Skeletal muscle satellite cell (primary cell): ENCODE measurements at regions not wholly inside any gene's neighbourhood (a gene's known extent, or its start where the extent isn't known, plus 50 kb on each side); places are given as distances from the start of the nearest gene placed in this dataset.

Source experiments
- H3K27me3 ChIP-seq: 2 replicates; pipeline ENCODE4 v1.7.0; 2013; ENCODE audit warnings: low read length; ENCODE audit not compliant: control insufficient read depth, insufficient read depth
- H3K36me3 ChIP-seq: 2 replicates; pipeline ENCODE4 v1.7.0; 2013; ENCODE audit warnings: mild to moderate bottlenecking, control low read depth, low read length; ENCODE audit not compliant: insufficient read depth
- H3K4me1 ChIP-seq: 2 replicates; pipeline ENCODE4 v1.7.0; 2013; ENCODE audit warnings: low read length; ENCODE audit not compliant: control insufficient read depth, insufficient read depth
- H3K4me2 ChIP-seq: 2 replicates; pipeline ENCODE4 v1.7.0; 2013; ENCODE audit warnings: mild to moderate bottlenecking, low read length
- H3K4me3 ChIP-seq: 2 replicates; pipeline ENCODE4 v1.7.0; 2013; ENCODE audit warnings: low read length
- H3K9ac ChIP-seq: 2 replicates; pipeline ENCODE4 v1.7.0; 2013; ENCODE audit warnings: mild to moderate bottlenecking, low read depth, low read length, moderate library complexity
- H3K9me3 ChIP-seq: replicated peaks from 2 replicates; pipeline ENCODE4 v1.7.0; 2013; ENCODE audit warnings: mild to moderate bottlenecking, control low read depth, low read length

GRCh38 chr15:36403351-36403750 is 176.1 kb upstream of the CDIN1 start:
- Histone ChIP-seq H3K36me3 (no peaks in the 10 kb centered on the region), H3K4me2 (no peak overlapping the region), H3K4me1 (peaks cover 10% of the 10 kb centered on the region), H3K4me3 (no peak overlapping the region), H3K9me3 (no peaks in the 10 kb centered on the region), H3K27me3 (no peaks in the 10 kb centered on the region), H3K9ac (no peak overlapping the region)

- Histone ChIP-seq H3K4me2 (no peak overlapping the region), H3K9me3 (no peaks in the 10 kb centered on the region), H3K4me3 (no peak overlapping the region), H3K36me3 (no peaks in the 10 kb centered on the region), H3K9ac (no peak overlapping the region), H3K4me1 (peaks cover 10% of the 10 kb centered on the region), H3K27me3 (no peaks in the 10 kb centered on the region)
Observed at GRCh38 chr15:36406366-36406765, 173.1 kb upstream of the CDIN1 start.

- no peak overlapping the region for H3K4me2 ChIP-seq
- H3K9ac ChIP-seq = no peak overlapping the region
- no peaks in the 10 kb centered on the region for H3K27me3 ChIP-seq
- H3K9me3 ChIP-seq = no peaks in the 10 kb centered on the region
- H3K36me3 ChIP-seq = no peaks in the 10 kb centered on the region
- H3K4me1 ChIP-seq = peaks cover 10% of the 10 kb centered on the region
- no peak overlapping the region for H3K4me3 ChIP-seq
Observed at GRCh38 chr15:36406911-36407310, 172.5 kb upstream of the CDIN1 start.

DNA sequence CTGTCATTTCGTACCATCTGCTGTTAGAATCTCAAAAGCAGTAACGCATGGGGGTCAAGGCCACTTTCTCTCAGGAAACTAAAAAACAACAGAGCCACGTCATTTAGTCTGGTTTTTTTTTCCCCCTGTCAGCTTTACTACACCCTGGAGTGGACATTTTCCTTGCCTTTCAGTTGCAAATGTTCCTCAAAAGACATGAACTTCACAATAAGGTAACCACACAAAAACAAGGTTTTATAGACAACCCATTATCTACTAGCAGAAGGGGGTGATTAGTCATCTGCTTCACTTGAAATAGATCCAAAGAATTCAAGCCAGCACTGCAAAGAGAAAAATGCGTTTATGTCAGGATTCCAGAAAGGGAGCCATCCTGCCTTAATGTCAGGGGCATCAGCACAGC is 171.8 kb upstream of the CDIN1 start:
- H3K9me3 ChIP-seq = no peaks in the 10 kb centered on the region
- no peaks in the 10 kb centered on the region for H3K27me3 ChIP-seq
- peaks cover 10% of the 10 kb centered on the region for H3K4me1 ChIP-seq
- H3K4me2 ChIP-seq = peak overlapping the region; percentile 29
- H3K4me3 ChIP-seq = no peak overlapping the region
- H3K36me3 ChIP-seq = no peaks in the 10 kb centered on the region
- no peak overlapping the region for H3K9ac ChIP-seq

- no peaks in the 10 kb centered on the region for H3K27me3 ChIP-seq
- peaks cover 10% of the 10 kb centered on the region for H3K4me1 ChIP-seq
- H3K9me3 ChIP-seq = no peaks in the 10 kb centered on the region
- H3K4me2 ChIP-seq = no peak overlapping the region
- H3K4me3 ChIP-seq = no peak overlapping the region
- H3K36me3 ChIP-seq = no peaks in the 10 kb centered on the region
- no peak overlapping the region for H3K9ac ChIP-seq
Observed at GRCh38 chr15:36409819-36410218, 169.6 kb upstream of the CDIN1 start.

DNA sequence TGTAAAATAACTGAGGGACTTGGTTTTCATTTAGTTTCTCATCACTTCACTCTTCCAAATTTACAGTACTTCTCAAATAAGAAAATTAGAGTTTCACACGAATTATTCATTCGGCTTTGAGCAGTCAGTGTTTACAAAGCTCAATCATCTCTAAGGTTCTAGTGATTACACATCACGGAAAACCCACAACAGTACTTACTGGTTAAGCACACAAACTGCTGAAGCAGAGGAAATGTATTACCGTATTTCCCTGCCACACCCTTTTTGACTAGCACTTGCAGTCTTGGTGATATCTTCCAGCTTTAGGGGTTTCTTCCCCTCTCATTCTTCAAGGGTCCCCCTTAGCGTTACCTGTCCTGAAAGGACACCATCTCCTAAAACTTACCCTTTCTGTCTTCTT is 164.8 kb upstream of the CDIN1 start:
- Histone ChIP-seq H3K36me3 (no peaks in the 10 kb centered on the region), H3K27me3 (no peaks in the 10 kb centered on the region), H3K4me2 (no peak overlapping the region), H3K9me3 (no peaks in the 10 kb centered on the region), H3K4me3 (no peak overlapping the region), H3K4me1 (no peaks in the 10 kb centered on the region), H3K9ac (no peak overlapping the region)

DNA sequence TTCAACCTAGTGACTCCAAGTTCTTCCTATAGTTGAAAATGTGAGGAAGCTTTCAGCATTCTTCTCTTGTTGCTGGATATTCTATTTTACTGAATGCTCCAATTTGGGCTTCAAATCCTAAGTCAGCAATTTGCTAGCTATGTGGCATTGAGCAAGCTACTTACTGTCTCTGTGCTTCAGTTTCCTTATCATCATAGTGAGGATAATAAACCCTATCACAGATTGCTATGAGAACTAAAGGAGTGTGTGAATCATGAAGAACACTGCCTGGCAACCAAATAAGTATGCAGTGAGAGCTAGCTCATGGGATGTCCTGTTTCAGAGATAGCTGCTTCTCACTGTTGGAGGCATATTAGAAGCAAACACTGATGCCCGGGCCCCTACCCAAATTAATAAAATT is 163.8 kb upstream of the CDIN1 start:
- no peaks in the 10 kb centered on the region for H3K27me3 ChIP-seq
- H3K4me3 ChIP-seq = no peak overlapping the region
- H3K4me2 ChIP-seq = no peak overlapping the region
- H3K4me1 ChIP-seq = no peaks in the 10 kb centered on the region
- no peak overlapping the region for H3K9ac ChIP-seq
- no peaks in the 10 kb centered on the region for H3K9me3 ChIP-seq
- H3K36me3 ChIP-seq = no peaks in the 10 kb centered on the region

DNA sequence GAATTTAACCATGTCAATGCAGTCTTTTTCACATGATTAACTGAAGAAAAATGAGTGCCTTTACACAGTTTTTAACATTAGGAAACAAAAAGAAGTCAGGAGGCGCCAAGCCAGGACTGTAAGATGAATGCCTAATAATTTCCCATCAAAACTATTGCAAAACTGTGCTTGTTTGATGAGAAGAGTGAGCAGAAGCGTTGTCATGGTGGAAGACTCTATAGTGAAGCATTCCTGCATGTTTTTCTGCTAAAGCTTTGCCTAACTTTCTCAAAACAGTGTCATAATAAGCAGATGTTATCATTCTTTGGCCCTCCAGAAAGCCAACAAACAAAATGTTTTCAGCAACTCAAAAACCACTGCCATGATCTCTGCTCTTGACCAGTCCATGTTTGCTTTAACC is 156.8 kb upstream of the CDIN1 start:
- Histone ChIP-seq H3K27me3 (no peaks in the 10 kb centered on the region), H3K9ac (no peak overlapping the region), H3K4me1 (peaks cover 14% of the 10 kb centered on the region), H3K4me2 (no peak overlapping the region), H3K4me3 (no peak overlapping the region), H3K9me3 (no peaks in the 10 kb centered on the region), H3K36me3 (no peaks in the 10 kb centered on the region)

- Histone ChIP-seq H3K27me3 (no peaks in the 10 kb centered on the region), H3K9me3 (no peaks in the 10 kb centered on the region), H3K4me3 (no peak overlapping the region), H3K4me1 (peaks cover 50% of the 10 kb centered on the region), H3K9ac (no peak overlapping the region), H3K36me3 (no peaks in the 10 kb centered on the region), H3K4me2 (peak overlapping the region; percentile 5)
Observed at GRCh38 chr15:36426691-36427090, 152.7 kb upstream of the CDIN1 start.

GRCh38 chr15:36428102-36428845 is 151.2 kb upstream of the CDIN1 start:
- H3K36me3 ChIP-seq = no peaks in the 10 kb centered on the region
- H3K9me3 ChIP-seq = no peaks in the 10 kb centered on the region
- H3K4me2 ChIP-seq = peak overlapping the region; percentile 32
- H3K27me3 ChIP-seq = no peaks in the 10 kb centered on the region
- H3K4me1 ChIP-seq = peaks cover 60% of the 10 kb centered on the region
- H3K9ac ChIP-seq = peak overlapping the region; percentile 51
- no peak overlapping the region for H3K4me3 ChIP-seq

DNA sequence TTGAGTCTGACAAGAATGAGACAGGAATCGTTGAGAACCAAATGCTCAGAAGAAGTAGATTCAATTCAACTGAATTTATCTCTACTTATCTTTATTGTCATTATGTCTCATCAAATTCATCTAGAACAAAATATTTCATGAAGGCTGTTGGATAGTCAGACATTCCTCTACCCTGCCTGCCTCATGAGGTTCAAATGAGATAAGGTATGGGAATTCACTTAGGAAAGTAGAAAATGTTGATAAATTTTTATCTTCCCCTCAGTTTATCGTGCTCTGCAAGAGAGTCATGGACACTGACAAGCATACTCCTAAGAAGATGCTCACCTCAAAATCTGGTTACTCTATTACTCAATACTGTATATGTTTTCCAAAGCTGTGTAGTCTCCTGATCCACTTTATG is 149.7 kb upstream of the CDIN1 start:
- Histone ChIP-seq H3K4me1 (peaks cover 60% of the 10 kb centered on the region), H3K27me3 (no peaks in the 10 kb centered on the region), H3K4me3 (no peak overlapping the region)

GRCh38 chr15:36430280-36430679 is 149.1 kb upstream of the CDIN1 start:
- Histone ChIP-seq H3K9me3 (no peaks in the 10 kb centered on the region), H3K27me3 (no peaks in the 10 kb centered on the region), H3K4me3 (no peak overlapping the region), H3K36me3 (no peaks in the 10 kb centered on the region), H3K4me1 (peaks cover 60% of the 10 kb centered on the region), H3K4me2 (no peak overlapping the region), H3K9ac (no peak overlapping the region)

More for the DNA sequence above, 149.7 kb upstream of the CDIN1 start:
- Histone ChIP-seq H3K9me3 (no peaks in the 10 kb centered on the region), H3K4me2 (no peak overlapping the region), H3K9ac (no peak overlapping the region), H3K36me3 (no peaks in the 10 kb centered on the region)
